K562 (cell line): ENCODE measurements at regions not wholly inside any gene's neighbourhood (a gene's known extent, or its start where the extent isn't known, plus 50 kb on each side); places are given as distances from the start of the nearest gene placed in this dataset.

ENCODE experiments used
- ATAC-seq: fragments of 200-7000 bp; cut with Tn5 transposase; 3 replicates; pipeline ENCODE4 v1.9.1; 2020; ENCODE audit warnings: moderate library complexity
- BruUV-seq: library from RNA; stranded (reverse); fragments of 400-500 nt; replicated peaks from 2 replicates; lab custom pipeline; 2021; lab: Mats Ljungman, UMichigan
- CTCF ChIA-PET: fragments of 300-600 bp; formaldehyde crosslinking; extraction: SDS; loops from one replicate; lab custom pipeline; 2021; ENCODE audit warnings: low intra/inter-chr PET ratio; lab: Yijun Ruan, JAX
- POLR2A ChIA-PET: fragments of 300-600, 350-650 bp; sonication (Branson Sonifier 250); formaldehyde crosslinking; extraction: SDS; loops from one replicate; lab custom pipeline; 2021; ENCODE audit warnings: antibody characterized with exemption, inconsistent platforms; lab: Yijun Ruan, JAX
- DNase-seq, 4 experiments: peaks; one replicate each; pipeline versions ENCODE4 v3.0.0 to v3.0.0-alpha.2; 2011 to 2018; ENCODE audit warnings: low spot score in 3 of 4, mixed read lengths in 3 of 4; ENCODE audit errors: extremely low read depth in 1 of 4
- FAIRE-seq: peaks from 2 replicates; lab custom pipeline; 2011; peaks lifted over from hg19 to GRCh38; lab: Jason Lieb, UNC
- H2AFZ ChIP-seq: 2 replicates; pipeline ENCODE4 v1.6.0; 2011; ENCODE audit warnings: low read depth, low read length, control low read depth, inconsistent platforms
- H3K27ac ChIP-seq: fragments of 200-600 bp; 3 replicates; pipeline ENCODE4 v1.8.0; 2011; ENCODE audit warnings: low read depth, mild to moderate bottlenecking, control low read depth, inconsistent platforms, low read length, moderate library complexity, mixed read lengths; ENCODE audit errors: extremely low read depth
- H3K27me3 ChIP-seq, 2 experiments: fragments of 300-600 bp in 1 of 2; 2 replicates in 1 of 2; 3 replicates in 1 of 2; pipeline versions ENCODE4 v1.6.0 to v1.8.0; 2011; ENCODE audit warnings: inconsistent platforms in 2 of 2, low read length in 2 of 2, mild to moderate bottlenecking in 1 of 2, mixed read lengths in 1 of 2, moderate library complexity in 1 of 2; ENCODE audit not compliant: control insufficient read depth in 2 of 2, insufficient read depth in 2 of 2
- H3K36me3 ChIP-seq: fragments of 300-600 bp; 3 replicates; pipeline ENCODE4 v1.8.0; 2011; ENCODE audit warnings: mild to moderate bottlenecking, low read length, inconsistent platforms; ENCODE audit not compliant: control insufficient read depth, insufficient read depth
- H3K4me1 ChIP-seq, 2 experiments: fragments of 200-600 bp in 1 of 2; replicated peaks in 1 of 2; 2 replicates in 1 of 2; 3 replicates in 1 of 2; pipeline versions ENCODE4 v1.5.1 to v1.8.0; 2011; ENCODE audit warnings: inconsistent platforms in 2 of 2, low read length in 2 of 2, mild to moderate bottlenecking in 1 of 2, mixed read lengths in 1 of 2, moderate library complexity in 1 of 2; ENCODE audit not compliant: control insufficient read depth in 2 of 2, insufficient read depth in 2 of 2
- H3K4me2 ChIP-seq: 2 replicates; pipeline ENCODE4 v1.6.1; 2011; ENCODE audit warnings: low read length, control low read depth, inconsistent platforms, mixed read lengths; ENCODE audit not compliant: insufficient read depth
- H3K4me3 ChIP-seq: fragments of 200-600 bp; sonication (generic), shearing (Covaris generic); 2 replicates; pipeline ENCODE4 v1.5.1; 2016; ENCODE audit warnings: control low read depth, inconsistent platforms
- H3K79me2 ChIP-seq: fragments of 200-600 bp; 3 replicates; pipeline ENCODE4 v1.8.0; 2011; ENCODE audit warnings: low read length, inconsistent platforms; ENCODE audit not compliant: control insufficient read depth, insufficient read depth
- H3K9ac ChIP-seq, 2 experiments: 2 replicates each; pipeline versions ENCODE4 v1.6.0 to v1.6.1; 2011; ENCODE audit warnings: low read depth in 2 of 2, low read length in 2 of 2, control low read depth in 1 of 2, inconsistent platforms in 1 of 2, mild to moderate bottlenecking in 1 of 2, mixed read lengths in 1 of 2; ENCODE audit not compliant: insufficient read depth in 1 of 2
- H3K9me1 ChIP-seq: one replicate; pipeline ENCODE4 v1.6.0; 2011; ENCODE audit warnings: inconsistent platforms, mild to moderate bottlenecking, low read length, moderate library complexity; ENCODE audit not compliant: control insufficient read depth, insufficient read depth
- H3K9me3 ChIP-seq: replicated peaks from 2 replicates; pipeline ENCODE4 v1.5.1; 2011; ENCODE audit warnings: low read depth, low read length, inconsistent platforms; ENCODE audit not compliant: control insufficient read depth, insufficient read depth
- H4K20me1 ChIP-seq: replicated peaks from 2 replicates; pipeline ENCODE4 v1.6.1; 2011; ENCODE audit warnings: low read length, inconsistent platforms, mixed read lengths; ENCODE audit not compliant: control insufficient read depth, insufficient read depth
- ATF1 ChIP-seq, 2 experiments: fragments of 450-650 bp in 1 of 2; IDR thresholded peaks; 2 replicates each; pipeline ENCODE4 v1.6.1; 2016; ENCODE audit warnings: missing compliant biosample characterization in 1 of 2, missing genetic modification characterization in 1 of 2
- CBFA2T3 ChIP-seq: fragments of 450-650 bp; IDR thresholded peaks from 2 replicates; pipeline ENCODE4 v1.6.1; 2017
- ETV6 ChIP-seq, 3 experiments: fragments of 150-350 bp in 1 of 3; sonication (generic) in 1 of 3; formaldehyde crosslinking in 1 of 3; IDR thresholded peaks; 2 replicates each; pipeline versions ENCODE4 v1.6.1 to v1.8.0; 2014 to 2022; ENCODE audit warnings: borderline replicate concordance in 2 of 3, low read depth in 2 of 3, antibody characterized with exemption in 1 of 3, low read length in 1 of 3, mild to moderate bottlenecking in 1 of 3, missing genetic modification reagents in 1 of 3
- ID3 ChIP-seq, 2 experiments: fragments of 250-450 bp in 1 of 2; fragments of 450-650 bp in 1 of 2; sonication (Bioruptor Pico) in 1 of 2; IDR thresholded peaks; 2 replicates each; pipeline versions ENCODE4 v1.6.1 to v1.8.0; 2016 to 2021; ENCODE audit warnings: mild to moderate bottlenecking in 2 of 2, moderate library complexity in 2 of 2, missing compliant biosample characterization in 1 of 2, missing genetic modification characterization in 1 of 2
- JUN ChIP-seq, 2 experiments: sonication (generic) in 1 of 2; formaldehyde crosslinking in 1 of 2; IDR thresholded peaks; 2 replicates each; pipeline versions ENCODE4 v1.6.1 to v1.8.0; 2012 to 2022; ENCODE audit warnings: borderline replicate concordance in 2 of 2, mild to moderate bottlenecking in 2 of 2, improper control_type of control experiment in 1 of 2, low read depth in 1 of 2, low read length in 1 of 2, missing genetic modification reagents in 1 of 2
- NFIC ChIP-seq: fragments of 450-650 bp; IDR thresholded peaks from 2 replicates; pipeline ENCODE4 v1.6.1; 2017; ENCODE audit warnings: mild to moderate bottlenecking, inconsistent platforms
- SIN3A ChIP-seq, 2 experiments: fragments of 150-350 bp in 1 of 2; IDR thresholded peaks; 2 replicates each; pipeline ENCODE4 v1.6.1; 2011 to 2016; ENCODE audit warnings: borderline replicate concordance in 2 of 2, low read depth in 2 of 2, low read length in 2 of 2, mild to moderate bottlenecking in 2 of 2, moderate library complexity in 2 of 2; ENCODE audit not compliant: control insufficient read depth in 1 of 2
- TAF9B ChIP-seq: fragments of 450-650 bp; IDR thresholded peaks from 2 replicates; pipeline ENCODE4 v1.6.1; 2018; ENCODE audit warnings: mild to moderate bottlenecking; ENCODE audit not compliant: partially characterized antibody
- USF1 ChIP-seq: sonication (generic); formaldehyde crosslinking; IDR thresholded peaks from 2 replicates; pipeline ENCODE4 v1.9.0; 2022; ENCODE audit warnings: mild to moderate bottlenecking, missing genetic modification reagents
- WGBS: fragments of 100-300 bp; shearing (Covaris generic); methylation state at CpG from one replicate; pipeline ENCODE4 v1.1.6; 2016; ENCODE audit warnings: low coverage, mixed read lengths; ENCODE audit not compliant: insufficient coverage; ENCODE audit errors: missing lambda C conversion rate; 5-methylcytosine and 5-hydroxymethylcytosine counted together
- in situ Hi-C: fragments of 300-500 bp; cut with MboI; formaldehyde crosslinking; loops from 4 replicates; pipeline ENCODE4 v1.15.0; 2018; ENCODE audit warnings: inconsistent platforms, mixed read lengths
- intact Hi-C: fragments of 100-400 bp; cut with micrococcal nuclease; formaldehyde crosslinking; loops from 2 replicates; pipeline ENCODE4 v1.14.2; 2022

DNA sequence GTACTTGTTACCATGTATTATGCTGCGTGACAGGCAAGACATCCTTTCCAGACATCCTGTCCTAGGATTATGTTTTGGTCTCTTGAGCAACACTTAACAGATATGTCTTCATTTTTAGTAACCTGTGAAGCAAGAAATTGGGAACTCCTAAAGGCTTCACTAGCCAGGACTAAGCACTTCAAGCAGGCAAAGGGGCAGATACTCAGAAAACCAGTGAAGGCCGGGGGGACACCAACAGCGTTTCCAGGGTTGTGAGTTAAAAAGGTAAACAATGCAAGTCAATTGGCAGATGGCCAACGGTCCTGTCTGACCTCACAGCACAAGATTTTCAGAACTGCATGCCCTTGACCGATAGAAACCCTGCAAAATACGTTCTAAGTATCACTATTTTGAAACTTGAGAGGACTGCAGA lies 77.6 kb upstream of the SFMBT2 start:
- H3K27ac ChIP-seq, result no peak overlapping the region
- no TSS peak for BruUV-seq

More for the DNA sequence above, 77.6 kb upstream of the SFMBT2 start:
- no peak for FAIRE-seq
- H3K9ac ChIP-seq, result no peak overlapping the region
- TF ChIP-seq ETV6 (IDR thresholded peaks at IDR 0.05; ENCODE audit: borderline replicate concordance in 1 of 2, low read depth in 2 of 2, low read length in 1 of 2), result no peak
- TF ChIP-seq ETV6 (CRISPR knock-in tag; IDR thresholded peaks at IDR 0.05; ENCODE audit: borderline replicate concordance), result no peak
- TF ChIP-seq USF1, result no peak
- TF ChIP-seq ATF1 (CRISPR knock-in tag; IDR thresholded peaks at IDR 0.05), result no peak
- TF ChIP-seq ATF1 (tag; IDR thresholded peaks at IDR 0.05), result no peak
- TF ChIP-seq SIN3A (IDR thresholded peaks at IDR 0.05; ENCODE audit: borderline replicate concordance in 2 of 2, control insufficient read depth in 1 of 2, low read depth in 2 of 2, low read length in 2 of 2), result no peak
- TF ChIP-seq NFIC, result peak; percentile 68
- TF ChIP-seq ID3 (CRISPR knock-in tag; IDR thresholded peaks at IDR 0.05), result no peak
- no peak for TF ChIP-seq ID3 (tag; IDR thresholded peaks at IDR 0.05)
- no peak for TF ChIP-seq TAF9B
- TF ChIP-seq CBFA2T3, result no peak
- TF ChIP-seq JUN (IDR thresholded peaks at IDR 0.05; ENCODE audit: borderline replicate concordance, low read depth, low read length), result no peak
- no peak for TF ChIP-seq JUN (CRISPR knock-in tag; IDR thresholded peaks at IDR 0.05; ENCODE audit: borderline replicate concordance)
- TF ChIP-seq, all 486 proteins: peak for 1
- ChIA-PET CTCF (interaction anchor here (0.6 kb wide), 1 partner anchor 19 kb away, joined by 3 read pairs; no protein-coding TSS in a partner anchor), POLR2A (no interaction called here)
- Histone ChIP-seq H3K79me2 (no peaks in the 10 kb centered on the region), H3K4me3 (no peak overlapping the region), H3K9me3 (no peaks in the 10 kb centered on the region), H3K9me1 (no peaks in the 10 kb centered on the region), H3K4me1 (no peaks in the 10 kb centered on the region), H3K36me3 (no peaks in the 10 kb centered on the region), H2AFZ (no peak overlapping the region), H3K4me2 (no peak overlapping the region), H3K27me3 (peaks cover 12 to 18% of the 10 kb centered on the region in 2 experiments), H4K20me1 (no peaks in the 10 kb centered on the region)
- WGBS, result 0% methylated on average over 6 of the region's 6 CpGs
- ATAC-seq (no peak), DNase-seq (peak in 1 of 4 experiments; percentile 16)
- in situ Hi-C loops, result no loop called here
- intact Hi-C loops, result no loop called here
